Neural crest cell (in vitro differentiated cells): ENCODE measurements at regions not wholly inside any gene's neighbourhood (a gene's known extent, or its start where the extent isn't known, plus 50 kb on each side); places are given as distances from the start of the nearest gene placed in this dataset.
"Not testable (repeated sequence)": the region's sequence is repeated elsewhere in the genome, so short reads cannot be mapped to it uniquely, and the experiment has no call there.

ENCODE experiments used
- DNase-seq: peaks from one replicate; pipeline ENCODE4 v3.0.0; 2021; ENCODE audit warnings: low read depth, mixed read lengths, low spot score
- H3K27ac Mint-ChIP-seq: one replicate; pipeline ENCODE4 v1.8.0; 2021; ENCODE audit warnings: mild to moderate bottlenecking, mixed read lengths; ENCODE audit not compliant: unreplicated experiment
- H3K27me3 Mint-ChIP-seq: 2 replicates; pipeline ENCODE4 v1.8.0; 2021; ENCODE audit warnings: low read depth, mild to moderate bottlenecking, mixed read lengths
- H3K36me3 Mint-ChIP-seq: 2 replicates; pipeline ENCODE4 v1.8.0; 2021; ENCODE audit warnings: low read depth, mild to moderate bottlenecking, mixed read lengths
- H3K4me1 Mint-ChIP-seq: 2 replicates; pipeline ENCODE4 v1.8.0; 2021; ENCODE audit warnings: mixed read lengths
- H3K4me3 Mint-ChIP-seq: one replicate; pipeline ENCODE4 v1.8.0; 2021; ENCODE audit warnings: mild to moderate bottlenecking, mixed read lengths
- H3K9me3 Mint-ChIP-seq: 2 replicates; pipeline ENCODE4 v1.8.0; 2021; ENCODE audit warnings: mixed read lengths
- CTCF ChIP-seq: fragments of 200-600 bp; sonication (generic); conservative IDR thresholded peaks from 2 replicates; pipeline ENCODE4 v1.5.0; 2021; ENCODE audit warnings: antibody characterized with exemption, mild to moderate bottlenecking

GRCh38 chr7:66504131-66504530, 124.5 kb upstream of the KCTD7 start:
- Mint-ChIP-seq H3K27ac (no peak overlapping the region), H3K4me3 (no peak overlapping the region), H3K4me1 (no peaks in the 10 kb centered on the region), H3K27me3 (no peaks in the 10 kb centered on the region), H3K9me3 (no peaks in the 10 kb centered on the region), H3K36me3 (no peaks in the 10 kb centered on the region)
- no peak for TF ChIP-seq CTCF
- DNase-seq = no peak

- H3K36me3 Mint-ChIP-seq = no peaks in the 10 kb centered on the region
- no peaks in the 10 kb centered on the region for H3K9me3 Mint-ChIP-seq
- H3K4me1 Mint-ChIP-seq = no peaks in the 10 kb centered on the region
- TF ChIP-seq CTCF = no peak
- no peaks in the 10 kb centered on the region for H3K27me3 Mint-ChIP-seq
- no peak overlapping the region for H3K27ac Mint-ChIP-seq
- no peak overlapping the region for H3K4me3 Mint-ChIP-seq
- DNase-seq = no peak
These were observed 123.7 kb upstream of the KCTD7 start for GRCh38 chr7:66505009-66505408.

- TF ChIP-seq CTCF = no peak
- Mint-ChIP-seq H3K27me3 (no peaks in the 10 kb centered on the region), H3K4me3 (no peak overlapping the region), H3K27ac (no peak overlapping the region), H3K9me3 (no peaks in the 10 kb centered on the region), H3K4me1 (no peaks in the 10 kb centered on the region), H3K36me3 (no peaks in the 10 kb centered on the region)
- DNase-seq = no peak
These were observed 122.9 kb upstream of the KCTD7 start for GRCh38 chr7:66505531-66506451.

- not testable (repeated sequence) for H3K4me1 Mint-ChIP-seq, DNase-seq, H3K4me3 Mint-ChIP-seq, H3K27ac Mint-ChIP-seq, H3K27me3 Mint-ChIP-seq, H3K9me3 Mint-ChIP-seq, H3K36me3 Mint-ChIP-seq
These were observed 122.0 kb upstream of the KCTD7 start for GRCh38 chr7:66506703-66507102.

- H3K27ac Mint-ChIP-seq = no peak overlapping the region
- H3K4me1 Mint-ChIP-seq = no peaks in the 10 kb centered on the region
- no peaks in the 10 kb centered on the region for H3K36me3 Mint-ChIP-seq
- H3K27me3 Mint-ChIP-seq = no peaks in the 10 kb centered on the region
- no peak for TF ChIP-seq CTCF
- H3K4me3 Mint-ChIP-seq = no peak overlapping the region
- no peak for DNase-seq
- H3K9me3 Mint-ChIP-seq = no peaks in the 10 kb centered on the region
These were observed 120.9 kb upstream of the KCTD7 start for GRCh38 chr7:66507764-66508296.

GRCh38 chr7:66508431-66508830, 120.2 kb upstream of the KCTD7 start:
- DNase-seq = no peak

More at GRCh38 chr7:66508431-66508830, 120.2 kb upstream of the KCTD7 start:
- H3K4me1 Mint-ChIP-seq = no peaks in the 10 kb centered on the region
- no peaks in the 10 kb centered on the region for H3K9me3 Mint-ChIP-seq
- no peak overlapping the region for H3K27ac Mint-ChIP-seq
- no peak overlapping the region for H3K4me3 Mint-ChIP-seq
- TF ChIP-seq CTCF = no peak
- H3K27me3 Mint-ChIP-seq = no peaks in the 10 kb centered on the region
- H3K36me3 Mint-ChIP-seq = no peaks in the 10 kb centered on the region
